ENCODE measurements at regions not wholly inside any gene's neighbourhood (a gene's known extent, or its start where the extent isn't known, plus 50 kb on each side); places are given as distances from the start of the nearest gene placed in this dataset.

DNA sequence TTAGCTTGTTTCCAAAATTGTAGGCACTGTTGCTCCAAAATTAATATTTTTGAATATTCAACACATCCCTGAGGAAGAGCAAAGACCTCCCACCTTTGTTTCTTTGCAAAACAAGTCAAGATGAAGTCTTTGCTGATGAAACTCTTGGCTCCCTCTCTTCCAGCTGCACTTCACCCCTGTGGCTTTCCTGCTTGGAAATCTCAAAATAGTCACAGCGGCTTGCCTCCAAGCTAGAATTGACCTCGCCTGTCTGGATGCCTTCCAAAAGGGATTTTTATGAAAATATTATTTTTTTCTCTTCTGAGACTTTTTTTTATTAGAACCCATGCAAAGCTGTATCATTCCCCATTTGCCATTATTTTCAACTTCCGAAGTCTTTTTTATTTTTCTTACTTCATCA, 71.1 kb upstream of the MROH9 start:
- Histone ChIP-seq H3K79me2 (ENCODE audit: control insufficient read depth, insufficient read depth, low read length) (no peaks in the 10 kb centered on the region), H3K27me3 (replicated peaks in 1 of 2; ENCODE audit: control insufficient read depth in 2 of 2, insufficient read depth in 2 of 2, low read length in 1 of 2) (no peaks in the 10 kb centered on the region), H2AFZ (ENCODE audit: control insufficient read depth, low read depth, low read length) (no peak overlapping the region), H3K9me3 (replicated peaks; ENCODE audit: control insufficient read depth, insufficient read depth, low read length) (no peaks in the 10 kb centered on the region), H3K4me2 (ENCODE audit: control insufficient read depth, insufficient read depth) (no peak overlapping the region), H3K36me3 (ENCODE audit: control insufficient read depth in 2 of 2, insufficient read depth in 2 of 2, low read length in 1 of 2) (no peaks in the 10 kb centered on the region), H3K27ac (ENCODE audit: control insufficient read depth, insufficient read depth) (no peak overlapping the region), H3K4me3 (no peak overlapping the region), H4K20me1 (ENCODE audit: control insufficient read depth, insufficient read depth) (no peaks in the 10 kb centered on the region), H3K9ac (ENCODE audit: control insufficient read depth, insufficient read depth, low read length) (no peak overlapping the region), H3K4me1 (ENCODE audit: control insufficient read depth, insufficient read depth, low read length) (no peaks in the 10 kb centered on the region)
- TF ChIP-seq TAF1 (IDR thresholded peaks at IDR 0.05; ENCODE audit: borderline replicate concordance, low read depth, low read length) (no peak), GATAD2B (conservative IDR thresholded peaks at IDR 0.05; ENCODE audit: low read depth) (no peak), YBX1 (IDR thresholded peaks at IDR 0.05) (no peak), MYB (IDR thresholded peaks at IDR 0.05; ENCODE audit: borderline replicate concordance, low read depth, low read length) (no peak), ZNF274 (IDR thresholded peaks at IDR 0.05; ENCODE audit: insufficient read depth, insufficient read length) (no peak), MTA2 (IDR thresholded peaks at IDR 0.05; ENCODE audit: low read depth) (no peak), NFYA (IDR thresholded peaks at IDR 0.05; ENCODE audit: borderline replicate concordance, low read depth, low read length) (no peak), ZNF622 (IDR thresholded peaks at IDR 0.05) (no peak), CBX5 (IDR thresholded peaks at IDR 0.05; ENCODE audit: low read depth) (no peak), BHLHE40 (IDR thresholded peaks at IDR 0.05; ENCODE audit: borderline replicate concordance in 1 of 2, low read depth in 2 of 2, low read length in 1 of 2) (no peak), CHD1 (IDR thresholded peaks at IDR 0.05; ENCODE audit: low read depth, low read length) (no peak), RAD51 (IDR thresholded peaks at IDR 0.05) (no peak)
- TF ChIP-seq, protein P1, sequence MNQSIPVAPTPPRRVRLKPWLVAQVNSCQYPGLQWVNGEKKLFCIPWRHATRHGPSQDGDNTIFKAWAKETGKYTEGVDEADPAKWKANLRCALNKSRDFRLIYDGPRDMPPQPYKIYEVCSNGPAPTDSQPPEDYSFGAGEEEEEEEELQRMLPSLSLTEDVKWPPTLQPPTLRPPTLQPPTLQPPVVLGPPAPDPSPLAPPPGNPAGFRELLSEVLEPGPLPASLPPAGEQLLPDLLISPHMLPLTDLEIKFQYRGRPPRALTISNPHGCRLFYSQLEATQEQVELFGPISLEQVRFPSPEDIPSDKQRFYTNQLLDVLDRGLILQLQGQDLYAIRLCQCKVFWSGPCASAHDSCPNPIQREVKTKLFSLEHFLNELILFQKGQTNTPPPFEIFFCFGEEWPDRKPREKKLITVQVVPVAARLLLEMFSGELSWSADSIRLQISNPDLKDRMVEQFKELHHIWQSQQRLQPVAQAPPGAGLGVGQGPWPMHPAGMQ (IDR thresholded peaks at IDR 0.05; ENCODE audit: borderline replicate concordance), result no peak
- TF ChIP-seq, protein P2, sequence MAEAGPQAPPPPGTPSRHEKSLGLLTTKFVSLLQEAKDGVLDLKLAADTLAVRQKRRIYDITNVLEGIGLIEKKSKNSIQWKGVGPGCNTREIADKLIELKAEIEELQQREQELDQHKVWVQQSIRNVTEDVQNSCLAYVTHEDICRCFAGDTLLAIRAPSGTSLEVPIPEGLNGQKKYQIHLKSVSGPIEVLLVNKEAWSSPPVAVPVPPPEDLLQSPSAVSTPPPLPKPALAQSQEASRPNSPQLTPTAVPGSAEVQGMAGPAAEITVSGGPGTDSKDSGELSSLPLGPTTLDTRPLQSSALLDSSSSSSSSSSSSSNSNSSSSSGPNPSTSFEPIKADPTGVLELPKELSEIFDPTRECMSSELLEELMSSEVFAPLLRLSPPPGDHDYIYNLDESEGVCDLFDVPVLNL (IDR thresholded peaks at IDR 0.05; ENCODE audit: low read depth, low read length), result no peak
- TF ChIP-seq, protein P3, sequence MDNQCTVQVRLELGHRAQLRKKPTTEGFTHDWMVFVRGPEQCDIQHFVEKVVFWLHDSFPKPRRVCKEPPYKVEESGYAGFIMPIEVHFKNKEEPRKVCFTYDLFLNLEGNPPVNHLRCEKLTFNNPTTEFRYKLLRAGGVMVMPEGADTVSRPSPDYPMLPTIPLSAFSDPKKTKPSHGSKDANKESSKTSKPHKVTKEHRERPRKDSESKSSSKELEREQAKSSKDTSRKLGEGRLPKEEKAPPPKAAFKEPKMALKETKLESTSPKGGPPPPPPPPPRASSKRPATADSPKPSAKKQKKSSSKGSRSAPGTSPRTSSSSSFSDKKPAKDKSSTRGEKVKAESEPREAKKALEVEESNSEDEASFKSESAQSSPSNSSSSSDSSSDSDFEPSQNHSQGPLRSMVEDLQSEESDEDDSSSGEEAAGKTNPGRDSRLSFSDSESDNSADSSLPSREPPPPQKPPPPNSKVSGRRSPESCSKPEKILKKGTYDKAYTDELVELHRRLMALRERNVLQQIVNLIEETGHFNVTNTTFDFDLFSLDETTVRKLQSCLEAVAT (IDR thresholded peaks at IDR 0.05), result no peak
- WGBS (ENCODE audit: insufficient coverage, insufficient replicate concordance, low lambda C conversion rate, missing lambda C conversion rate), result 57% methylated on average over 3 of the region's 3 CpGs
- ChIA-PET POLR2A (interaction anchor here (1.3 kb wide), 1 partner anchor 73 kb away, joined by 3 read pairs; no protein-coding TSS in a partner anchor), RAD21 (ENCODE audit: unreplicated experiment) (interaction anchor here (0.6 to 0.9 kb wide), 2 partner anchors 13 to 66 kb away, joined by 3 read pairs; no protein-coding TSS in a partner anchor), SMC1A (ENCODE audit: uncharacterized antibody, unreplicated experiment) (interaction anchor here (0.7 to 2.3 kb wide), 7 partner anchors 10 to 514 kb away, joined by 3 to 8 read pairs (median 3); no protein-coding TSS in a partner anchor), CTCF (interaction anchor here (0.8 to 1.7 kb wide), 8 partner anchors 10 to 934 kb away, joined by 3 to 6 read pairs (median 3); no protein-coding TSS in a partner anchor)
- FAIRE-seq (no peak), ATAC-seq (no peak), DNase-seq (ENCODE audit: low read depth, low spot score) (no peak)
- in situ Hi-C loops (cut with MboI) (no loop called here), intact Hi-C loops (cut with micrococcal nuclease; ENCODE audit: unreplicated experiment) (no loop called here)
- no TSS peak for BruUV-seq (replicated peaks)
